ENCODE measurements at regions not wholly inside any gene's neighbourhood (a gene's known extent, or its start where the extent isn't known, plus 50 kb on each side); places are given as distances from the start of the nearest gene placed in this dataset.

- Mint-ChIP-seq H3K27ac (ENCODE audit: unreplicated experiment) (no peak overlapping the region), H3K27me3 (ENCODE audit: unreplicated experiment) (no peaks in the 10 kb centered on the region), H3K36me3 (ENCODE audit: unreplicated experiment) (no peaks in the 10 kb centered on the region), H3K4me3 (ENCODE audit: unreplicated experiment) (no peak overlapping the region), H3K9me3 (ENCODE audit: unreplicated experiment) (peaks cover 3% of the 10 kb centered on the region), H3K4me1 (ENCODE audit: low read depth, unreplicated experiment) (no peaks in the 10 kb centered on the region)
- no peak for DNase-seq
- TF ChIP-seq, protein P1, sequence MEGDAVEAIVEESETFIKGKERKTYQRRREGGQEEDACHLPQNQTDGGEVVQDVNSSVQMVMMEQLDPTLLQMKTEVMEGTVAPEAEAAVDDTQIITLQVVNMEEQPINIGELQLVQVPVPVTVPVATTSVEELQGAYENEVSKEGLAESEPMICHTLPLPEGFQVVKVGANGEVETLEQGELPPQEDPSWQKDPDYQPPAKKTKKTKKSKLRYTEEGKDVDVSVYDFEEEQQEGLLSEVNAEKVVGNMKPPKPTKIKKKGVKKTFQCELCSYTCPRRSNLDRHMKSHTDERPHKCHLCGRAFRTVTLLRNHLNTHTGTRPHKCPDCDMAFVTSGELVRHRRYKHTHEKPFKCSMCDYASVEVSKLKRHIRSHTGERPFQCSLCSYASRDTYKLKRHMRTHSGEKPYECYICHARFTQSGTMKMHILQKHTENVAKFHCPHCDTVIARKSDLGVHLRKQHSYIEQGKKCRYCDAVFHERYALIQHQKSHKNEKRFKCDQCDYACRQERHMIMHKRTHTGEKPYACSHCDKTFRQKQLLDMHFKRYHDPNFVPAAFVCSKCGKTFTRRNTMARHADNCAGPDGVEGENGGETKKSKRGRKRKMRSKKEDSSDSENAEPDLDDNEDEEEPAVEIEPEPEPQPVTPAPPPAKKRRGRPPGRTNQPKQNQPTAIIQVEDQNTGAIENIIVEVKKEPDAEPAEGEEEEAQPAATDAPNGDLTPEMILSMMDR (IDR thresholded peaks at IDR 0.05; ENCODE audit: partially characterized antibody, unreplicated experiment) = no peak
Measured at GRCh38 chr11:25943031-25943430, 388.9 kb upstream of the ANO3 start.

DNA sequence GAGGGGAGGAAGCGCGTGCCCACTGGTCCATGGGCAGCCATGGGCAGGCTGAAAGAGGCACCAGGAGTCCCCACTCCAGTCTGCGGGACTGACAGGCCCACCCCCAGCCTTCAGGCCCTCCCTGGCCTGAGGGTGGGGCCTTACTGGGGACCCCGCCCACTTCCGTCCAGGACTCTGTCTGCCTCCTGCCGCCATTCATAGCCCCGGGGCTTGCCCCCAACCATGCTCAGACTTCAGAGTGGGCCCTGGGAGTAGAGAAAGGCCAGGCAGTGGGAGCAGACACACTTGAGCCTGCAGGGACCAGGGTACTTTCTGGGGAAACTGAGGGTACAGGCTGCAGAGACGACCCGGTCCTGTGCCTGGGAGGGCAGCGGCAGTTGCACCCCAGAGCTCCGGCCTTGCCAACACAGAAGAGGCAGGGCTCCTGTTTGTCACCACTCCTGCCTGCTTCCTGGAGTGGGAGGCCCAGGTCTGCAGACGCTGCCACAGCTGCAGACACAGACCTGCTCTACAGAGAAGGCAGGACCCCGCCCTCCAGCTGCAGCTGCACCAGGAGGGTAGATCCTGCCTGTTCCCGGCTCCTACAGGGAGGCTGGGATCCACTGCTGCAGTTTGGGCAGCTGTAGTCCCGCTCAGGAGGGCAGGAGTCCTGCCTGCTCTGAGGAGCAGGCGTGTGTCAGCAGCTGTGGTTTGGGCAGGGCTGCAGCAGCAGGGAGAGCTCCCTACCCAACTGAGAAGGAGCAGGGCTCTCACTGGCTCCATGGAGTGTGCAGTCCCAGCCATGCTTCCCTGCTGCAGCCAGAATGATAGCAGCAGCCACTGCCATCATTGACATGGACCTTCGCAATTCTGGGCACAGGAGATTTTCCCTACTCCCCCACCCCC lies 387.9 kb upstream of the ANO3 start:
- peaks cover 3% of the 10 kb centered on the region for H3K9me3 Mint-ChIP-seq (ENCODE audit: unreplicated experiment)
- no peak overlapping the region for H3K27ac Mint-ChIP-seq (ENCODE audit: unreplicated experiment)
- DNase-seq = no peak
- no peaks in the 10 kb centered on the region for H3K36me3 Mint-ChIP-seq (ENCODE audit: unreplicated experiment)
- no peaks in the 10 kb centered on the region for H3K27me3 Mint-ChIP-seq (ENCODE audit: unreplicated experiment)
- TF ChIP-seq, protein P1 (IDR thresholded peaks at IDR 0.05; ENCODE audit: partially characterized antibody, unreplicated experiment) = no peak
- H3K4me1 Mint-ChIP-seq (ENCODE audit: low read depth, unreplicated experiment) = no peaks in the 10 kb centered on the region
- H3K4me3 Mint-ChIP-seq (ENCODE audit: unreplicated experiment) = no peak overlapping the region

DNA sequence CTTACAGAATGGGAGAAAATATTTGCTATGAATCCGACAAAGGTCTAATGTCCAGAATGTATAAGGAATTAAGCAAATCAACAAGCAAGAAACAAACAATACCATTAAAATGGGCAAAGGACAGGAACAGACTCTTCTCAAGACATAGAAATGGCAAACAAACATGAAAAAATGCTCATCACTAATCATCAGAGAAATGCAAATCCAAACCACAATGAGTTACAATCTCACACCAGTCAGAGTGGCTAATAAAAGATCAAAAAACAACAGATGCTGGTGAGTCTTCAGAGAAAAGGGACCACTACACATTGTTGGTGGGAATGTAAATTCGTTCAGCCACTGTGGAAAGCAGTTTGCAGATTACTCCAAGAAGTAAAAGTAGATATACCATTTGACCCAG lies 382.0 kb upstream of the ANO3 start:
- DNase-seq = no peak
- Mint-ChIP-seq H3K9me3 (ENCODE audit: unreplicated experiment) (peaks cover 5% of the 10 kb centered on the region), H3K27me3 (ENCODE audit: unreplicated experiment) (no peaks in the 10 kb centered on the region), H3K4me1 (ENCODE audit: low read depth, unreplicated experiment) (no peaks in the 10 kb centered on the region), H3K36me3 (ENCODE audit: unreplicated experiment) (no peaks in the 10 kb centered on the region), H3K4me3 (ENCODE audit: unreplicated experiment) (no peak overlapping the region), H3K27ac (ENCODE audit: unreplicated experiment) (no peak overlapping the region)
- TF ChIP-seq, protein P1 (IDR thresholded peaks at IDR 0.05; ENCODE audit: partially characterized antibody, unreplicated experiment) = no peak

DNA sequence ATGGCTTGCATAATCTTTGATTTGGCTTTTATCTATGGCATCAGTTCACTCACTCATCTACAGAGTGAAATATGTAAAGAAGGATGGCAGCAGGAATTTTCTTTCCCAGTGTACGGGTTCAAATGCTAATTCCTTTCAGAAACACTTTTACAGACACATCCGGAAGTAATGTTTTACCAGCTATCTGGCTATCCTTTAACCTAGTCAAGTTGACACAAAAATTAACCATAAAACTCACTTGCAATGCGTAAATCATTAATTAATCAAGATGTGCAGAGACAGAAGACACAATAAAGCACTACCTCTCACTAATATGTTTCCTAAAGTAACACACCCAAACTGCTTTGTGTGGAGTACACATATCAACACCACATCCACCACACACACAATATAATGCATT lies 378.9 kb upstream of the ANO3 start:
- DNase-seq = no peak
- Mint-ChIP-seq H3K4me3 (ENCODE audit: unreplicated experiment) (no peak overlapping the region), H3K36me3 (ENCODE audit: unreplicated experiment) (no peaks in the 10 kb centered on the region), H3K27me3 (ENCODE audit: unreplicated experiment) (no peaks in the 10 kb centered on the region), H3K27ac (ENCODE audit: unreplicated experiment) (no peak overlapping the region), H3K4me1 (ENCODE audit: low read depth, unreplicated experiment) (no peaks in the 10 kb centered on the region), H3K9me3 (ENCODE audit: unreplicated experiment) (peaks cover 2% of the 10 kb centered on the region)
- TF ChIP-seq, protein P1 (IDR thresholded peaks at IDR 0.05; ENCODE audit: partially characterized antibody, unreplicated experiment) = no peak

- Mint-ChIP-seq H3K4me1 (ENCODE audit: low read depth, unreplicated experiment) (no peaks in the 10 kb centered on the region), H3K27ac (ENCODE audit: unreplicated experiment) (no peak overlapping the region), H3K36me3 (ENCODE audit: unreplicated experiment) (no peaks in the 10 kb centered on the region), H3K9me3 (ENCODE audit: unreplicated experiment) (no peaks in the 10 kb centered on the region), H3K4me3 (ENCODE audit: unreplicated experiment) (no peak overlapping the region), H3K27me3 (ENCODE audit: unreplicated experiment) (no peaks in the 10 kb centered on the region)
- no peak for DNase-seq
- TF ChIP-seq, protein P1 (IDR thresholded peaks at IDR 0.05; ENCODE audit: partially characterized antibody, unreplicated experiment) = no peak
Measured at GRCh38 chr11:25958045-25958444, 373.9 kb upstream of the ANO3 start.
